H1 (cell line): ENCODE measurements at regions not wholly inside any gene's neighbourhood (a gene's known extent, or its start where the extent isn't known, plus 50 kb on each side); places are given as distances from the start of the nearest gene placed in this dataset.

ENCODE experiments used
- ASH2L ChIP-seq: fragments of 200-600, 300-600 bp; sonication (generic); IDR thresholded peaks from one replicate; pipeline ENCODE4 v1.7.1; 2017; ENCODE audit warnings: low read length
- ATF3 ChIP-seq: IDR thresholded peaks from 2 replicates; pipeline ENCODE4 v1.6.1; 2011; ENCODE audit warnings: low read depth, mild to moderate bottlenecking, low read length; ENCODE audit not compliant: insufficient read depth
- EZH2 ChIP-seq: fragments of 200-600 bp; sonication (generic); IDR thresholded peaks from 2 replicates; pipeline ENCODE4 v1.7.1; 2012; ENCODE audit warnings: low read depth, mild to moderate bottlenecking, moderate library complexity, low read length, inconsistent platforms; ENCODE audit not compliant: severe bottlenecking
- HDAC2 ChIP-seq, 2 experiments: fragments of 300-600 bp in 1 of 2; sonication (generic) in 1 of 2; IDR thresholded peaks; 2 replicates each; pipeline ENCODE4 v1.6.1; 2011 to 2012; ENCODE audit warnings: low read depth in 2 of 2, low read length in 2 of 2, mild to moderate bottlenecking in 2 of 2, moderate library complexity in 2 of 2, borderline replicate concordance in 1 of 2, inconsistent platforms in 1 of 2
- HDAC6 ChIP-seq: IDR thresholded peaks from one replicate; pipeline ENCODE4 v1.7.1; 2012; ENCODE audit warnings: low read depth, mild to moderate bottlenecking, inconsistent platforms, low read length, moderate library complexity
- JUND ChIP-seq: IDR thresholded peaks from 2 replicates; pipeline ENCODE4 v1.6.1; 2011; ENCODE audit warnings: mild to moderate bottlenecking, improper control_type of control experiment, low read length
- POLR2AphosphoS5 ChIP-seq: IDR thresholded peaks from 2 replicates; pipeline ENCODE4 v1.6.1; 2011; ENCODE audit warnings: low read depth, low read length
- POU5F1 ChIP-seq: IDR thresholded peaks from 2 replicates; pipeline ENCODE4 v1.6.1; 2011; ENCODE audit warnings: low read depth, mild to moderate bottlenecking, low read length, moderate library complexity
- SP2 ChIP-seq: IDR thresholded peaks from 2 replicates; pipeline ENCODE4 v1.6.1; 2012; ENCODE audit warnings: mild to moderate bottlenecking, low read length, inconsistent platforms
- TAF1 ChIP-seq: IDR thresholded peaks from 2 replicates; pipeline ENCODE4 v1.6.1; 2011; ENCODE audit warnings: mild to moderate bottlenecking, low read depth, low read length

- no peak for TF ChIP-seq HDAC2 (IDR thresholded peaks at IDR 0.05; ENCODE audit: borderline replicate concordance in 1 of 2, low read depth in 2 of 2, low read length in 2 of 2)
- no peak for TF ChIP-seq EZH2
- no peak for TF ChIP-seq ATF3
- no peak for TF ChIP-seq TAF1
- TF ChIP-seq JUND: no peak
- TF ChIP-seq POLR2AphosphoS5: no peak
- no peak for TF ChIP-seq ASH2L
- no peak for TF ChIP-seq POU5F1
- TF ChIP-seq HDAC6: no peak
- no peak for TF ChIP-seq SP2
Observed at GRCh38 chr4:181536196-181536746, 706.9 kb upstream of the TENM3 start (continued).
